ENCODE measurements at regions not wholly inside any gene's neighbourhood (a gene's known extent, or its start where the extent isn't known, plus 50 kb on each side); places are given as distances from the start of the nearest gene placed in this dataset.

DNA sequence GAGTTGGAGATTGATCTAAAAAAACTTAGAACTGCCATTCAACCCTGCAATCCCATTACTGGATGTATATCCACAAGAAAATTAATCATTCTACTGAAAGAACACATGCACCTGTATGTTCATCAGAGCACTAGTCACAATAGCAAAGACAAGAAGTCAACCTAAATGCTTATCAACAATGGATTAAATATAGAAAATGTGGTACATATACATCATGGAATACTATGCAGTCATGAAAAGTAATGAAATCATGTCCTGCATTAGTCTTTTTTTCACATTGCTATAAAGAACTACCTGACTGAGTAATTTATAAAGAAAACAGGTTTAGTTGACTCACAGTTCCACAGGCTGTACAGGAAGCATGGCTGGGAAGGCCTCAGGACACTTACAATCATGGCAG lies 850.5 kb downstream of the TECRL start:
- Mint-ChIP-seq H3K27ac (no peak overlapping the region), H3K27me3 (no peaks in the 10 kb centered on the region), H3K36me3 (peaks cover 0 to 4% (median 0%) of the 10 kb centered on the region in 3 donors), H3K9me3 (peaks cover 4 to 27% (median 11%) of the 10 kb centered on the region in 9 donors), H3K4me3 (no peak overlapping the region), H3K4me1 (no peaks in the 10 kb centered on the region)
- POLR2A ChIA-PET: no interaction called here
- DNase-seq: no peak
- ATAC-seq: no peak

DNA sequence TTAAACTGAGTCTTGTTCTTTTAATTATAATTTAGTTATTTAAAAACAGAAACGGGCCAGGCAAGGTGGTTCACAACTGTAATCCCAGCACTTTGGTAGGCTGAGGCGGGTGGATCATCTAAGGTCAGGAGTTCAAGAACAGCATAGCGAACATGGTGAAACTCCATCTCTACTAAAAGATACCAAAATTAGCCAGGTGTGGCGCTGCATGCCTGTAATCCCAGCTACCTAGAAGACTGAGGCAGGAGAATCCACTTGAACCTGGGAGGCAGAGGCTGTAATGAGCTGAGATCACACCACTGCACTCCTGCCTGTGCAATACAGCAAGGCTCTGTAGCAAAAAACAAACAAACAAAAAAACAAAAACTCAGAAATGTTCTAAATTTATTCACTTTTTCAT lies 852.9 kb downstream of the TECRL start:
- peaks cover 0 to 4% (median 0%) of the 10 kb centered on the region in 3 donors for H3K36me3 Mint-ChIP-seq
- no peaks in the 10 kb centered on the region for H3K4me1 Mint-ChIP-seq
- no peak for ATAC-seq
- no peak for DNase-seq
- POLR2A ChIA-PET: no interaction called here
- peaks cover 7 to 24% (median 13%) of the 10 kb centered on the region in 9 donors for H3K9me3 Mint-ChIP-seq
- H3K4me3 Mint-ChIP-seq: no peak overlapping the region
- no peaks in the 10 kb centered on the region for H3K27me3 Mint-ChIP-seq
- no peak overlapping the region for H3K27ac Mint-ChIP-seq

DNA sequence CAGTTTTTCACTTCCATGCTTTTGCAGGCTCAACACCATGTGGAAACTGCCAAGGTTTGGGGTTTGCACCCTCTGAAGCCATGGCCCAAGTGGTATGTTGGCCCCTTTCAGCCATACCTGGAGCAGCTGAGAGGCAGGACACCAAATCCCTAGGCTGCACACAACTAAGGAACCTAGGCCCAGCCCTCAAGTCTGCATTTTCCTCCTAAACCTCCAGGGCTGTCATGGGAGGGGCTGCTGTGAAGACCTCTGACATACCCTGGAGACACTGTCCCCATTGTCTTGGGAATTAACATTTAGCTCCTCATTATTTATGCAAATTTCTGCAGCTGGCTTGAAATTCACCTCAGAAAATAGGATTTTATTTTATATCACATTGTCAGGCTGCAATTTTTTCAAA lies 856.1 kb downstream of the TECRL start:
- ATAC-seq: no peak
- H3K36me3 Mint-ChIP-seq: no peaks in the 10 kb centered on the region
- DNase-seq: no peak
- no peaks in the 10 kb centered on the region for H3K27me3 Mint-ChIP-seq
- no peak overlapping the region for H3K27ac Mint-ChIP-seq
- no peak overlapping the region for H3K4me3 Mint-ChIP-seq
- peaks cover under 1 to 18% (median 7%) of the 10 kb centered on the region in 9 donors for H3K9me3 Mint-ChIP-seq
- no peaks in the 10 kb centered on the region for H3K4me1 Mint-ChIP-seq
- POLR2A ChIA-PET: no interaction called here

GRCh38 chr4:63541828-63542227 lies 867.4 kb downstream of the TECRL start:
- ATAC-seq: no peak
- no peak overlapping the region for H3K4me3 Mint-ChIP-seq

GRCh38 chr4:63529581-63530337 lies 879.5 kb downstream of the TECRL start:
- POLR2A ChIA-PET: no interaction called here
- DNase-seq (no peak), ATAC-seq (no peak)
- Mint-ChIP-seq H3K4me3 (no peak overlapping the region), H3K4me1 (no peaks in the 10 kb centered on the region), H3K27me3 (no peaks in the 10 kb centered on the region), H3K9me3 (peaks cover 0 to 9% (median 4%) of the 10 kb centered on the region in 9 donors), H3K27ac (no peak overlapping the region), H3K36me3 (no peaks in the 10 kb centered on the region)

More at GRCh38 chr4:63541828-63542227, 867.4 kb downstream of the TECRL start:
- Mint-ChIP-seq H3K27me3 (no peaks in the 10 kb centered on the region), H3K4me1 (no peaks in the 10 kb centered on the region), H3K36me3 (peaks cover 0 to 4% (median 0%) of the 10 kb centered on the region in 3 donors), H3K9me3 (peaks cover 4 to 29% (median 19%) of the 10 kb centered on the region in 9 donors), H3K27ac (no peak overlapping the region)
- no peak for DNase-seq
- POLR2A ChIA-PET: no interaction called here

GRCh38 chr4:63528256-63528991 lies 880.8 kb downstream of the TECRL start:
- POLR2A ChIA-PET: no interaction called here
- H3K4me3 Mint-ChIP-seq: no peak overlapping the region
- DNase-seq (no peak), ATAC-seq (no peak)
- H3K4me1 Mint-ChIP-seq: no peaks in the 10 kb centered on the region
- H3K27ac Mint-ChIP-seq: no peak overlapping the region
- no peaks in the 10 kb centered on the region for H3K27me3 Mint-ChIP-seq
- H3K9me3 Mint-ChIP-seq: peaks cover 0 to 9% (median 4%) of the 10 kb centered on the region in 9 donors
- H3K36me3 Mint-ChIP-seq: no peaks in the 10 kb centered on the region

DNA sequence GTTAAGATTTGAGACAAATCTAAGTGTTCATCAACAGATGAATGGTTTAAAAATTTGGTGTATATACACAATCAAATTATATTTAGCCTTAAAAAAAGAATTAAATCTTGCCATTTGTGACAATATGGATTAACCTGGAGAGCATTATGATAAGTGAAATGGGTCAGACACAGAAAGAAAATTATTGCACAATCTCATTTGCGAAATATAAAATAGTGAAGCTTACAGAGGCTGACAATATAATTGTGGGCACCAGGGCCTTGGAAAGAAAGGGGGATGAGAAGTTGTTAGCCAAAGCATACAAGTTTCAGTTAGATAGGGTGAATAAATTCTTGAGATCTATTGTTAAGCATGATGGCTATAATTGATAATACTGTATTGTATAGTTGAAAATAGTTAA lies 883.0 kb downstream of the TECRL start:
- DNase-seq: no peak
- Mint-ChIP-seq H3K27ac (no peak overlapping the region), H3K36me3 (no peaks in the 10 kb centered on the region), H3K27me3 (no peaks in the 10 kb centered on the region), H3K9me3 (peaks cover 0 to 17% (median 9%) of the 10 kb centered on the region in 9 donors), H3K4me1 (no peaks in the 10 kb centered on the region), H3K4me3 (no peak overlapping the region)
- ATAC-seq: no peak
- POLR2A ChIA-PET: no interaction called here

DNA sequence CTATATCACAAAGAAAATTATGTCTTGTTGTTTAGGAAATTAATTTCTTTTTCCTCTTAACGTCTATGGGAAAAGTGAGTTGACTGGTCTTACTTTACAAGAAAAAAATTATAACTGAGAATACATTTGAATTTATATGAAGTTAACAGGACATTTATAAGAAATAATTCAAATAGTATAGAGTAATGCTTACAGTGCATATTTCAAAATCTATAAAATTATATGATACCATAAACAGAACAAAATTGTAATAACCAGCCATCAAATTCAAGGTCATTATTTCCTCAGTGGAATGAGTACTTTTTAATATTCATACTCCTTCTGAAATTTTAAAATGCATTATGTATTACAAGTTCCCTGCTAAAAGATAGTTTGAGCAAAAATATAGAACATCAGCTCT lies 884.5 kb downstream of the TECRL start:
- POLR2A ChIA-PET: no interaction called here
- ATAC-seq: no peak
- no peaks in the 10 kb centered on the region for H3K36me3 Mint-ChIP-seq
- DNase-seq: no peak
- no peak overlapping the region for H3K4me3 Mint-ChIP-seq
- no peak overlapping the region for H3K27ac Mint-ChIP-seq
- peaks cover 0 to 19% (median 11%) of the 10 kb centered on the region in 9 donors for H3K9me3 Mint-ChIP-seq
- H3K4me1 Mint-ChIP-seq: no peaks in the 10 kb centered on the region
- no peaks in the 10 kb centered on the region for H3K27me3 Mint-ChIP-seq

GRCh38 chr4:63505714-63506460 lies 903.4 kb downstream of the TECRL start:
- Mint-ChIP-seq H3K36me3 (no peaks in the 10 kb centered on the region), H3K27ac (no peak overlapping the region), H3K27me3 (no peaks in the 10 kb centered on the region), H3K4me1 (no peaks in the 10 kb centered on the region), H3K9me3 (peaks cover 6 to 49% (median 18%) of the 10 kb centered on the region in 9 donors), H3K4me3 (no peak overlapping the region)
- ATAC-seq (no peak), DNase-seq (no peak)
- POLR2A ChIA-PET: no interaction called here

DNA sequence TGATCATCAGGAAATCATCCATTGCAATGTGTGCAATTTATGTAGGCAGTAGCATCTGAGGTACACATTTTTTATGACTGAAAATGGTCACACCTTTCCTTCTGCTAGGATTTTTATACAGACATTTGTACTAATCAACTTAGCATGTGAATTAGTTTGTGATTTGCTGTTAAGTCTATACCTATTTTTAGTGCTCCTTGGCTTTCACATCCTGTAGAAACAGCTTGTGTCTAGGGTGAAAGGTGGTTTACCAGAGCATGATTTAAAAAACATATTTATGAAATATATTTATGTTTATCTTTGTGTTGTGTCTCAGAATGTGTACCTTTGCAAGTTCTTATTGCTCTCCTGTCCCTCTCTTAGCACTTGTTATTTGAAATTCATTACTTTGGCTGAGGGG lies 916.0 kb downstream of the TECRL start:
- Mint-ChIP-seq H3K36me3 (peaks cover 0 to 4% (median 0%) of the 10 kb centered on the region in 3 donors), H3K4me1 (no peaks in the 10 kb centered on the region), H3K9me3 (peaks cover 0 to 42% (median 11%) of the 10 kb centered on the region in 9 donors), H3K27ac (no peak overlapping the region), H3K27me3 (no peaks in the 10 kb centered on the region), H3K4me3 (no peak overlapping the region)
- ATAC-seq: no peak
- POLR2A ChIA-PET: no interaction called here
- DNase-seq: no peak

DNA sequence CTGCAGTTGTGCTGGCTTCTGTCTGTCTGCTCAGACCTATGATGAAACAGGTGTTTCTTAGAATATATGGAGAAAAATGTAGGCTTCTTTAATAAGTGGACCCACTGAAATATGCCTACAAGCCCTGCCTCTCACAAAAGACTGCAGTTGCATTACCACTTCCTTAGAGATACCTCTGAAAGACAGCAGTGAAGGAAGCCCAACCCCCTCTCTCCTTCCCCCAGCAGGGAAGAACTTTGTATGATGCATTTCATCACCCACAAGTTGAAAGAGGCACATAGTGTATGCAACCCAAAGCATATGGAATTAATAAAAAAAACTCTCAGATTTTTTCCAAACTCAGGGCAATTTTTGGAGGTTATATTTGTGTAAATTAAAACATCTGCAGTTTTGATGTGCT lies 916.7 kb downstream of the TECRL start:
- H3K4me3 Mint-ChIP-seq: no peak overlapping the region
- peaks cover 0 to 35% (median 7%) of the 10 kb centered on the region in 9 donors for H3K9me3 Mint-ChIP-seq

DNA sequence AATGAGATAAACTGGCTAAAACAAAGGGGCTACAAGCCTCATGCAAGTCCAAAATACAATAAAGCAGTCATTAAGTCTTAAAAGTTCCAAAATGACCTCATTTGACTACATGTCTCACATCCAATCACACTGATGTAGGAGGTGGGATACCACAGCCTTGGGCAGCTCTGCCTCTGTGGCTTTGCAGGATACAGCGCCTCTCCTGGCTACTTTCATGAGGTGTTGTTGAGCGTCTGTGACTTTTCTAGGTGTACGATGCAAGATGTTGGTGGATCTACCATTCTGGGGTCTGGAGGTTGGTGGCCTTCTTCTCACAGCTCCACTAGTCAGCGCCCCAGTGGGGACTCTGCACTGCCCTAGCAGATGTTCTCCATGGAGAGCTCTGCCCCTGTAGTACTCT lies 944.9 kb downstream of the TECRL start:
- Mint-ChIP-seq H3K27ac (no peak overlapping the region), H3K36me3 (peaks cover 0 to 7% (median 0%) of the 10 kb centered on the region in 3 donors), H3K4me1 (no peaks in the 10 kb centered on the region), H3K4me3 (no peak overlapping the region), H3K9me3 (peaks cover 9 to 46% (median 17%) of the 10 kb centered on the region in 9 donors), H3K27me3 (no peaks in the 10 kb centered on the region)
- DNase-seq (no peak), ATAC-seq (no peak)
- POLR2A ChIA-PET: no interaction called here

More for the DNA sequence above, 916.7 kb downstream of the TECRL start:
- Mint-ChIP-seq H3K27me3 (no peaks in the 10 kb centered on the region), H3K27ac (no peak overlapping the region), H3K4me1 (no peaks in the 10 kb centered on the region), H3K36me3 (peaks cover 0 to 4% (median 0%) of the 10 kb centered on the region in 3 donors)
- DNase-seq (no peak), ATAC-seq (no peak)
- POLR2A ChIA-PET: no interaction called here

- peaks cover 3 to 33% (median 11%) of the 10 kb centered on the region in 9 donors for H3K9me3 Mint-ChIP-seq
- H3K27ac Mint-ChIP-seq: no peak overlapping the region
- no peaks in the 10 kb centered on the region for H3K27me3 Mint-ChIP-seq
- H3K4me1 Mint-ChIP-seq: no peaks in the 10 kb centered on the region
- POLR2A ChIA-PET: no interaction called here
- DNase-seq: no peak
- ATAC-seq: no peak
- H3K36me3 Mint-ChIP-seq: peaks cover 0 to 7% (median 0%) of the 10 kb centered on the region in 3 donors
- H3K4me3 Mint-ChIP-seq: no peak overlapping the region
These were observed 949.2 kb downstream of the TECRL start for GRCh38 chr4:63460075-63460474.
